IMR-90 (cell line): ENCODE measurements at regions not wholly inside any gene's neighbourhood (a gene's known extent, or its start where the extent isn't known, plus 50 kb on each side); places are given as distances from the start of the nearest gene placed in this dataset.

Source experiments
- ATAC-seq: fragments of 200-7000 bp; cut with Tn5 transposase; 2 replicates; pipeline ENCODE4 v1.9.1; 2020; ENCODE audit warnings: low read depth, mild to moderate bottlenecking, moderate library complexity
- BruUV-seq: library from RNA; stranded (reverse); fragments of 400-500 nt; replicated peaks from 2 replicates; lab custom pipeline; 2021; lab: Mats Ljungman, UMichigan
- CTCF ChIA-PET: fragments of 300-600 bp; formaldehyde crosslinking; extraction: SDS; loops from one replicate; lab custom pipeline; 2021; ENCODE audit warnings: antibody characterized with exemption; lab: Yijun Ruan, JAX
- POLR2A ChIA-PET: fragments of 300-600 bp; sonication (Branson Sonifier 250); formaldehyde crosslinking; loops from one replicate; lab custom pipeline; 2022; ENCODE audit warnings: antibody characterized with exemption; ENCODE audit not compliant: unreplicated experiment; lab: Charles Lee
- DNase-seq: peaks from one replicate; pipeline ENCODE4 v3.0.0; 2013
- H2AFZ ChIP-seq: replicated peaks from 2 replicates; pipeline ENCODE3; 2013; ENCODE audit warnings: low read length, mild to moderate bottlenecking; ENCODE audit not compliant: poor library complexity
- H2AK5ac ChIP-seq: 2 replicates; pipeline ENCODE4 v1.6.1; 2013; ENCODE audit warnings: low read depth, low read length, inconsistent platforms
- H2AK9ac ChIP-seq: replicated peaks from 2 replicates; pipeline ENCODE3; 2013; ENCODE audit warnings: mild to moderate bottlenecking, low read depth, low read length, moderate library complexity; ENCODE audit not compliant: poor library complexity
- H2BK120ac ChIP-seq: 2 replicates; pipeline ENCODE4 v1.6.1; 2013; ENCODE audit warnings: low read depth, low read length, inconsistent platforms
- H2BK15ac ChIP-seq: 3 replicates; pipeline ENCODE4 v1.6.1; 2013; ENCODE audit warnings: low read depth, low read length, inconsistent platforms
- H2BK20ac ChIP-seq: 2 replicates; pipeline ENCODE4 v1.6.1; 2013; ENCODE audit warnings: low read depth, mild to moderate bottlenecking, inconsistent platforms, low read length, moderate library complexity
- H2BK5ac ChIP-seq: 2 replicates; pipeline ENCODE4 v1.6.1; 2013; ENCODE audit warnings: mild to moderate bottlenecking, low read depth, low read length, inconsistent platforms; ENCODE audit not compliant: poor library complexity, severe bottlenecking
- H3K14ac ChIP-seq: replicated peaks from 2 replicates; pipeline ENCODE4 v1.6.1; 2013; ENCODE audit warnings: low read depth, low read length, inconsistent platforms
- H3K18ac ChIP-seq: 2 replicates; pipeline ENCODE4 v1.6.1; 2013; ENCODE audit warnings: low read depth, low read length, control low read depth
- H3K23ac ChIP-seq: 2 replicates; pipeline ENCODE4 v1.6.1; 2013; ENCODE audit warnings: low read depth, low read length, inconsistent platforms
- H3K27ac ChIP-seq: 2 replicates; pipeline ENCODE4 v1.5.1; 2013; ENCODE audit warnings: mild to moderate bottlenecking, control low read depth, low read length; ENCODE audit not compliant: insufficient read depth
- H3K27me3 ChIP-seq: 2 replicates; pipeline ENCODE4 v1.6.1; 2013; ENCODE audit warnings: low read length; ENCODE audit not compliant: control insufficient read depth, insufficient read depth
- H3K36me3 ChIP-seq: 2 replicates; pipeline ENCODE4 v1.6.1; 2013; ENCODE audit warnings: low read length, mixed read lengths; ENCODE audit not compliant: control insufficient read depth, insufficient read depth
- H3K4ac ChIP-seq: 2 replicates; pipeline ENCODE4 v1.6.1; 2013; ENCODE audit warnings: low read depth, low read length, inconsistent platforms
- H3K4me1 ChIP-seq: 2 replicates; pipeline ENCODE4 v1.6.1; 2013; ENCODE audit warnings: low read length, mixed read lengths; ENCODE audit not compliant: control insufficient read depth, insufficient read depth
- H3K4me2 ChIP-seq: 2 replicates; pipeline ENCODE4 v1.6.1; 2013; ENCODE audit warnings: low read depth, mild to moderate bottlenecking, control low read depth, low read length, moderate library complexity
- H3K4me3 ChIP-seq: 2 replicates; pipeline ENCODE4 v1.5.1; 2013; ENCODE audit warnings: low read depth, mild to moderate bottlenecking, control low read depth, low read length, moderate library complexity; ENCODE audit not compliant: insufficient read depth
- H3K56ac ChIP-seq: 2 replicates; pipeline ENCODE4 v1.6.1; 2013; ENCODE audit warnings: low read length, inconsistent platforms; ENCODE audit not compliant: insufficient read depth; ENCODE audit errors: extremely low read depth
- H3K79me1 ChIP-seq, 2 experiments: 2 replicates each; pipeline ENCODE4 v1.6.1; 2013; ENCODE audit warnings: low read length in 2 of 2, inconsistent platforms in 1 of 2, low read depth in 1 of 2
- H3K9ac ChIP-seq: 2 replicates; pipeline ENCODE4 v1.6.1; 2013; ENCODE audit warnings: low read depth, low read length, control low read depth
- H3K9me1 ChIP-seq: 2 replicates; pipeline ENCODE4 v1.6.1; 2013; ENCODE audit warnings: low read length, inconsistent platforms; ENCODE audit not compliant: insufficient read depth
- H3K9me3 ChIP-seq: 2 replicates; pipeline ENCODE4 v1.6.1; 2013; ENCODE audit warnings: low read length; ENCODE audit not compliant: control insufficient read depth, insufficient read depth
- H4K20me1 ChIP-seq: 2 replicates; pipeline ENCODE4 v1.6.1; 2013; ENCODE audit warnings: low read length, inconsistent platforms; ENCODE audit not compliant: insufficient read depth
- H4K5ac ChIP-seq: 2 replicates; pipeline ENCODE4 v1.6.1; 2013; ENCODE audit warnings: mild to moderate bottlenecking, low read depth, low read length, control low read depth
- H4K8ac ChIP-seq, 2 experiments: 2 replicates each; pipeline ENCODE4 v1.6.1; 2013; ENCODE audit warnings: low read depth in 2 of 2, low read length in 2 of 2, control low read depth in 1 of 2, inconsistent platforms in 1 of 2
- H4K91ac ChIP-seq: 2 replicates; pipeline ENCODE4 v1.6.1; 2013; ENCODE audit warnings: low read depth, low read length, inconsistent platforms; ENCODE audit not compliant: insufficient read depth
- BHLHE40 ChIP-seq: fragments of 150-350 bp; IDR thresholded peaks from 2 replicates; pipeline ENCODE4 v1.6.1; 2016; ENCODE audit warnings: mild to moderate bottlenecking, low read depth, low read length
- CEBPB ChIP-seq: IDR thresholded peaks from 2 replicates; pipeline ENCODE4 v1.6.1; 2012; ENCODE audit warnings: low read depth, low read length, improper control_type of control experiment
- CHD1 ChIP-seq: IDR thresholded peaks from 2 replicates; pipeline ENCODE4 v1.6.1; 2012; ENCODE audit warnings: low read depth, low read length, improper control_type of control experiment
- ELK1 ChIP-seq: fragments of 150-350 bp; IDR thresholded peaks from 2 replicates; pipeline ENCODE4 v1.6.1; 2016; ENCODE audit warnings: low read depth, mild to moderate bottlenecking, low read length, moderate library complexity, borderline replicate concordance
- FOS ChIP-seq: fragments of 150-350 bp; IDR thresholded peaks from 2 replicates; pipeline ENCODE4 v1.6.1; 2016; ENCODE audit warnings: low read depth, low read length
- MAZ ChIP-seq: IDR thresholded peaks from 2 replicates; pipeline ENCODE4 v1.6.1; 2012; ENCODE audit warnings: low read depth, mild to moderate bottlenecking, low read length, improper control_type of control experiment, moderate library complexity, borderline replicate concordance
- MXI1 ChIP-seq: IDR thresholded peaks from 2 replicates; pipeline ENCODE4 v1.6.1; 2012; ENCODE audit warnings: low read depth, mild to moderate bottlenecking, low read length, moderate library complexity, borderline replicate concordance
- NFE2L2 ChIP-seq: fragments of 150-350 bp; IDR thresholded peaks from 2 replicates; pipeline ENCODE4 v1.6.1; 2016; ENCODE audit warnings: low read depth, mild to moderate bottlenecking, low read length
- POLR2A ChIP-seq: IDR thresholded peaks from 2 replicates; pipeline ENCODE4 v1.6.1; 2012; ENCODE audit warnings: mild to moderate bottlenecking, low read depth, low read length
- RAD21 ChIP-seq: IDR thresholded peaks from 2 replicates; pipeline ENCODE4 v1.6.1; 2012; ENCODE audit warnings: low read length, improper control_type of control experiment
- RCOR1 ChIP-seq: IDR thresholded peaks from 2 replicates; pipeline ENCODE4 v1.6.1; 2012; ENCODE audit warnings: mild to moderate bottlenecking, low read length, improper control_type of control experiment; ENCODE audit not compliant: insufficient replicate concordance
- SMC3 ChIP-seq: fragments of 150-350 bp; IDR thresholded peaks from 2 replicates; pipeline ENCODE4 v1.6.1; 2016; ENCODE audit warnings: low read depth, mild to moderate bottlenecking, antibody characterized with exemption, low read length, moderate library complexity
- WGBS, 2 experiments: methylation state at CpG; one replicate each; pipeline versions ENCODE4 v1.1.5 to v1.1.7; 2013; ENCODE audit warnings: missing lambda C conversion rate in 2 of 2; ENCODE audit not compliant: insufficient read length in 1 of 2; ENCODE audit errors: extremely low coverage in 2 of 2; 5-methylcytosine and 5-hydroxymethylcytosine counted together
- dilution Hi-C: fragments of 300-500 bp; cut with HindIII; formaldehyde crosslinking; loops from one replicate; pipeline ENCODE4 v1.14.3; 2018; ENCODE audit warnings: low sequenced_read_pairs; ENCODE audit not compliant: unreplicated experiment
- in situ Hi-C: fragments of 300-500 bp; cut with MboI; formaldehyde crosslinking; loops from 3 replicates; pipeline ENCODE4 v1.14.3; 2019; ENCODE audit warnings: low sequenced_read_pairs, inconsistent platforms, mixed read lengths
- intact Hi-C: fragments of 100-400 bp; cut with micrococcal nuclease; formaldehyde crosslinking; loops from 2 replicates; pipeline ENCODE4 v1.10.0; 2022
- TF ChIP-seq, protein P1 (sequence below): conservative IDR thresholded peaks from 2 replicates; pipeline ENCODE4 v1.5.1; 2012; ENCODE audit warnings: mild to moderate bottlenecking, low read depth, low read length, improper control_type of control experiment

- no peak overlapping the region for H3K23ac ChIP-seq
- H3K9ac ChIP-seq: no peak overlapping the region
- no peak overlapping the region for H2BK120ac ChIP-seq
- ChIA-PET CTCF (no interaction called here), POLR2A (no interaction called here)
- ATAC-seq: no peak
- H3K9me1 ChIP-seq: no peaks in the 10 kb centered on the region; the same call in 1 of the 2 replicates
- no peak overlapping the region for H4K5ac ChIP-seq
- H2BK15ac ChIP-seq: no peak overlapping the region
- BruUV-seq: no TSS peak
- H3K14ac ChIP-seq: no peak overlapping the region
- no peak overlapping the region for H2BK5ac ChIP-seq
- WGBS, 2 experiments: no CpG with 5 or more reads among the region's 7 CpGs
- H3K18ac ChIP-seq: no peak overlapping the region
- H4K20me1 ChIP-seq: no peaks in the 10 kb centered on the region
- DNase-seq: no peak
- no peak overlapping the region for H3K4me2 ChIP-seq
- H3K56ac ChIP-seq: no peak overlapping the region
- no peak overlapping the region for H2AK9ac ChIP-seq
- dilution Hi-C loops: no loop called here
- no peaks in the 10 kb centered on the region for H3K27me3 ChIP-seq
- H3K9me3 ChIP-seq: no peaks in the 10 kb centered on the region
- in situ Hi-C loops: no loop called here
- no peaks in the 10 kb centered on the region for H3K36me3 ChIP-seq
- H3K4me1 ChIP-seq: 0 out of 2 replicates have a peak, but pooled peaks cover 1% of the 10 kb centered on the region
- intact Hi-C loops: no loop called here
- no peak overlapping the region for H3K4me3 ChIP-seq
- no peak overlapping the region for H2BK20ac ChIP-seq
- no peaks in the 10 kb centered on the region for H3K79me1 ChIP-seq
- H3K27ac ChIP-seq: no peak overlapping the region
- no peak overlapping the region for H4K8ac ChIP-seq
- H4K91ac ChIP-seq: no peak overlapping the region
- TF ChIP-seq BHLHE40: no peak
- TF ChIP-seq CEBPB: no peak
- TF ChIP-seq CHD1: no peak
- TF ChIP-seq NFE2L2: no peak
- TF ChIP-seq MAZ: no peak
- no peak for TF ChIP-seq SMC3
- no peak for TF ChIP-seq MXI1
- TF ChIP-seq, protein P1, sequence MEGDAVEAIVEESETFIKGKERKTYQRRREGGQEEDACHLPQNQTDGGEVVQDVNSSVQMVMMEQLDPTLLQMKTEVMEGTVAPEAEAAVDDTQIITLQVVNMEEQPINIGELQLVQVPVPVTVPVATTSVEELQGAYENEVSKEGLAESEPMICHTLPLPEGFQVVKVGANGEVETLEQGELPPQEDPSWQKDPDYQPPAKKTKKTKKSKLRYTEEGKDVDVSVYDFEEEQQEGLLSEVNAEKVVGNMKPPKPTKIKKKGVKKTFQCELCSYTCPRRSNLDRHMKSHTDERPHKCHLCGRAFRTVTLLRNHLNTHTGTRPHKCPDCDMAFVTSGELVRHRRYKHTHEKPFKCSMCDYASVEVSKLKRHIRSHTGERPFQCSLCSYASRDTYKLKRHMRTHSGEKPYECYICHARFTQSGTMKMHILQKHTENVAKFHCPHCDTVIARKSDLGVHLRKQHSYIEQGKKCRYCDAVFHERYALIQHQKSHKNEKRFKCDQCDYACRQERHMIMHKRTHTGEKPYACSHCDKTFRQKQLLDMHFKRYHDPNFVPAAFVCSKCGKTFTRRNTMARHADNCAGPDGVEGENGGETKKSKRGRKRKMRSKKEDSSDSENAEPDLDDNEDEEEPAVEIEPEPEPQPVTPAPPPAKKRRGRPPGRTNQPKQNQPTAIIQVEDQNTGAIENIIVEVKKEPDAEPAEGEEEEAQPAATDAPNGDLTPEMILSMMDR: no peak
- TF ChIP-seq FOS: no peak
- no peak for TF ChIP-seq RCOR1
- TF ChIP-seq ELK1: no peak
- TF ChIP-seq POLR2A: no peak
- no peak for TF ChIP-seq RAD21
- no peak overlapping the region for H2AFZ ChIP-seq
- no peak overlapping the region for H3K4ac ChIP-seq
- H2AK5ac ChIP-seq: no peak overlapping the region
These were observed 362.6 kb downstream of the DNAH5 start for GRCh38 chr5:13581914-13582313.
